K562 (cell line): ENCODE measurements at regions not wholly inside any gene's neighbourhood (a gene's known extent, or its start where the extent isn't known, plus 50 kb on each side); places are given as distances from the start of the nearest gene placed in this dataset.

Experiments
- BCL6 ChIP-seq: fragments of 250-450 bp; sonication (Bioruptor Pico); IDR thresholded peaks from 2 replicates; pipeline ENCODE4 v1.4.0; 2020
- CEBPB ChIP-seq: fragments of 450-650 bp; IDR thresholded peaks from 2 replicates; pipeline ENCODE4 v1.6.1; 2016; ENCODE audit warnings: missing genetic modification characterization, missing compliant biosample characterization
- EZH2 ChIP-seq: IDR thresholded peaks from 2 replicates; pipeline ENCODE4 v1.6.1; 2012; ENCODE audit warnings: low read depth, mild to moderate bottlenecking, inconsistent platforms, low read length, borderline replicate concordance
- ZNF77 ChIP-seq: fragments of 250-450 bp; sonication (Bioruptor Pico); IDR thresholded peaks from 2 replicates; pipeline ENCODE4 v1.5.0; 2020
- TF ChIP-seq, protein P1 (sequence below), 3 experiments: IDR thresholded peaks in 2 of 3; conservative IDR thresholded peaks in 1 of 3; 2 replicates each; pipeline ENCODE4 v1.5.1; 2011 to 2012; ENCODE audit warnings: low read length in 3 of 3, mild to moderate bottlenecking in 3 of 3, control low read depth in 2 of 3, improper control_type of control experiment in 1 of 3, inconsistent platforms in 1 of 3, low read depth in 1 of 3, mixed read lengths in 1 of 3, moderate library complexity in 1 of 3; ENCODE audit not compliant: insufficient read depth in 2 of 3

DNA sequence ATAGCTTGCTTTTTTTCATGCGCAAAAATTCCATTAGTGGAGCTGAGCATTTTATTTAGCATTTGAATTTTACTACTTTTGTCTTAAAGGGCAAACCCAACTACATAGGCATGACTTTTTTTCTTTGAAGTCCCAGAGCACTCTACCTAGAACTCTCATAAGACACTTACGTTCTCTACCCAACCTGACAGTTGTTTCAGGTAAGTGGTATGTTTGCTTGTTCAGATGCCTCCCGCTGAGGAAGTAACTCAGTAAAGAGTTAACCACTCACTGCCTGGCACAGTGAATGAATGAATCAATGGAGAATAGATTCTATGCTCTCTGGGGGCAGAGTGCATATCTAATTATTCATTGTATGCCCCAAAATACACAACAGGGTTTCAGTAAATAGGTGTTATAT is 212.3 kb upstream of the PRDM1 start:
- TF ChIP-seq ZNF77 (CRISPR knock-in tag) (no peak), EZH2 (no peak), CEBPB (tag) (no peak), BCL6 (CRISPR knock-in tag) (no peak)
- TF ChIP-seq, protein P1, sequence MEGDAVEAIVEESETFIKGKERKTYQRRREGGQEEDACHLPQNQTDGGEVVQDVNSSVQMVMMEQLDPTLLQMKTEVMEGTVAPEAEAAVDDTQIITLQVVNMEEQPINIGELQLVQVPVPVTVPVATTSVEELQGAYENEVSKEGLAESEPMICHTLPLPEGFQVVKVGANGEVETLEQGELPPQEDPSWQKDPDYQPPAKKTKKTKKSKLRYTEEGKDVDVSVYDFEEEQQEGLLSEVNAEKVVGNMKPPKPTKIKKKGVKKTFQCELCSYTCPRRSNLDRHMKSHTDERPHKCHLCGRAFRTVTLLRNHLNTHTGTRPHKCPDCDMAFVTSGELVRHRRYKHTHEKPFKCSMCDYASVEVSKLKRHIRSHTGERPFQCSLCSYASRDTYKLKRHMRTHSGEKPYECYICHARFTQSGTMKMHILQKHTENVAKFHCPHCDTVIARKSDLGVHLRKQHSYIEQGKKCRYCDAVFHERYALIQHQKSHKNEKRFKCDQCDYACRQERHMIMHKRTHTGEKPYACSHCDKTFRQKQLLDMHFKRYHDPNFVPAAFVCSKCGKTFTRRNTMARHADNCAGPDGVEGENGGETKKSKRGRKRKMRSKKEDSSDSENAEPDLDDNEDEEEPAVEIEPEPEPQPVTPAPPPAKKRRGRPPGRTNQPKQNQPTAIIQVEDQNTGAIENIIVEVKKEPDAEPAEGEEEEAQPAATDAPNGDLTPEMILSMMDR (IDR thresholded peaks at IDR 0.05 in 2 of 3, conservative IDR thresholded peaks at IDR 0.05 in 1 of 3; ENCODE audit: insufficient read depth in 2 of 3, low read depth in 1 of 3, low read length in 3 of 3) = no peak
